ENCODE measurements at regions not wholly inside any gene's neighbourhood (a gene's known extent, or its start where the extent isn't known, plus 50 kb on each side); places are given as distances from the start of the nearest gene placed in this dataset.

DNA sequence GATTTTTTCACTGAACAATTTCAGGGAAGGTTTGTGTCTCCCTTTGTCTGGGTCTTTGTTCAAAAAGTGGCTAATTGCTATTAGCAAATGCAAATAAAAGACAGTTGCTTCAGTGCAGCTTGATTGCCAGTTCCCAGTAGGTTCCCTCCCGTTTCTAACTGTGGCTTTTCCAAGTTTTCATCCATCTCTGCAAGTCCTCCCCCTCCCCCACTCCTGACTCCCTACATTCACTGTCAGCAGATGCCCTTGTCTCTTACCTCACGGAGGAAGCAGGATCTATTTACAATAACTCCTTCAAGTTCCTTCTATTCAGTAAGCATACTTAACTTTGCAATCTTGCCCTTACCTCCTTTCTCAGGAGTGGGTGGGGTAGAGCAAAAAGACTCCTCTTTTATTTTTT lies 55.4 kb upstream of the SCEL start:
- no peaks in the 10 kb centered on the region for H3K4me1 ChIP-seq
- WGBS, 2 donors, result 20 to 50% methylated on average over 2 of the region's 2 CpGs
- H3K27ac ChIP-seq, result no peak overlapping the region
- no peaks in the 10 kb centered on the region for H3K9me3 ChIP-seq
- H3K27me3 ChIP-seq, result no peaks in the 10 kb centered on the region
- no peaks in the 10 kb centered on the region for H3K36me3 ChIP-seq
- TF ChIP-seq POLR2A (IDR thresholded peaks at IDR 0.05), result no peak
- TF ChIP-seq, protein P1, sequence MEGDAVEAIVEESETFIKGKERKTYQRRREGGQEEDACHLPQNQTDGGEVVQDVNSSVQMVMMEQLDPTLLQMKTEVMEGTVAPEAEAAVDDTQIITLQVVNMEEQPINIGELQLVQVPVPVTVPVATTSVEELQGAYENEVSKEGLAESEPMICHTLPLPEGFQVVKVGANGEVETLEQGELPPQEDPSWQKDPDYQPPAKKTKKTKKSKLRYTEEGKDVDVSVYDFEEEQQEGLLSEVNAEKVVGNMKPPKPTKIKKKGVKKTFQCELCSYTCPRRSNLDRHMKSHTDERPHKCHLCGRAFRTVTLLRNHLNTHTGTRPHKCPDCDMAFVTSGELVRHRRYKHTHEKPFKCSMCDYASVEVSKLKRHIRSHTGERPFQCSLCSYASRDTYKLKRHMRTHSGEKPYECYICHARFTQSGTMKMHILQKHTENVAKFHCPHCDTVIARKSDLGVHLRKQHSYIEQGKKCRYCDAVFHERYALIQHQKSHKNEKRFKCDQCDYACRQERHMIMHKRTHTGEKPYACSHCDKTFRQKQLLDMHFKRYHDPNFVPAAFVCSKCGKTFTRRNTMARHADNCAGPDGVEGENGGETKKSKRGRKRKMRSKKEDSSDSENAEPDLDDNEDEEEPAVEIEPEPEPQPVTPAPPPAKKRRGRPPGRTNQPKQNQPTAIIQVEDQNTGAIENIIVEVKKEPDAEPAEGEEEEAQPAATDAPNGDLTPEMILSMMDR (IDR thresholded peaks at IDR 0.05), result no peak
- TF ChIP-seq EP300 (IDR thresholded peaks at IDR 0.05), result no peak
- TF ChIP-seq POLR2AphosphoS5 (IDR thresholded peaks at IDR 0.05), result no peak
- H3K4me3 ChIP-seq, result no peak overlapping the region
- DNase-seq, result no peak
- intact Hi-C loops (cut with DNase I), result no loop called here

- no peak for TF ChIP-seq POLR2A (IDR thresholded peaks at IDR 0.05)
- no peak for TF ChIP-seq EP300 (IDR thresholded peaks at IDR 0.05)
- TF ChIP-seq, protein P1 (IDR thresholded peaks at IDR 0.05), result no peak
- TF ChIP-seq POLR2AphosphoS5 (IDR thresholded peaks at IDR 0.05), result no peak
- Histone ChIP-seq H3K27ac (no peak overlapping the region), H3K27me3 (no peaks in the 10 kb centered on the region), H3K4me1 (no peaks in the 10 kb centered on the region), H3K4me3 (no peak overlapping the region), H3K36me3 (no peaks in the 10 kb centered on the region), H3K9me3 (no peaks in the 10 kb centered on the region)
- no peak for DNase-seq
- 47 to 76% methylated on average over 2 of the region's 2 CpGs for WGBS, 2 donors
- intact Hi-C loops (cut with DNase I), result loop anchor here (5.0 to 10.0 kb wide), 2 partner anchors 152 to 205 kb away; partner anchors contain the start of gene MYCBP2
These were observed 56.2 kb upstream of the SCEL start for GRCh38 chr13:77479326-77479725.

DNA sequence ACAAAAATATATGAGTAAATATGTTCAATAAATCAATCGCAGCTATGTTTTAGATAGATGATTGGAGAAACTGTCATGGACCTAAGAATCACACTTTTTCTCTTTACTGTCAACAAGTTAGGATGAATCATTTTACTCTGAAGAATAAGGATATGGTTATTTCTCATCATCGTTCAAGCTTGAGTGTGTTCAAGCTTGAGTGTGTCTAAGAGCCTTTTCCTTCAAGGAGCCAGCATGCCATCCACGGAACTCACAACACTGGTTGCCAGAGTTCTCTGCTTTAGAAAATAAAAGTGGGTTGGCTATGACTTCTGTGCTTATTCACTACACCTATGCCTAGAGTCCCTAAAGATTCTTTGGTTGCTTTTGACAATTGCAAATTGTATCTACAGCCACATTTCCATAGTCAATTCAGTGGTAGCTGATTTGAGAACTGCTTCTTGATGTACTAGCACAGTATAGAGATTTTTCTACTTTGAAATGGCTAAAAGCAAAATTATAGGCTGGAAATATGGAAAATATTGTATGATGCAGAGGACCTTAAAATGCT lies 58.1 kb upstream of the SCEL start:
- WGBS, 2 donors, result 78 to 85% methylated on average over 3 of the region's 3 CpGs
- no peak overlapping the region for H3K4me3 ChIP-seq

GRCh38 chr13:77476456-77476855 lies 59.0 kb upstream of the SCEL start:
- Histone ChIP-seq H3K4me1 (no peaks in the 10 kb centered on the region), H3K27me3 (no peaks in the 10 kb centered on the region)
- intact Hi-C loops (cut with DNase I), result loop anchor here (5.0 to 10.0 kb wide), 2 partner anchors 149 to 202 kb away; partner anchors contain the start of gene MYCBP2

More for the DNA sequence above, 58.1 kb upstream of the SCEL start:
- intact Hi-C loops (cut with DNase I), result loop anchor here (5.0 to 10.0 kb wide), 2 partner anchors 150 to 203 kb away; partner anchors contain the start of gene MYCBP2
- Histone ChIP-seq H3K36me3 (no peaks in the 10 kb centered on the region), H3K9me3 (no peaks in the 10 kb centered on the region), H3K27me3 (no peaks in the 10 kb centered on the region), H3K27ac (peak overlapping the region in 1 of 4 donors; percentile 26), H3K4me1 (no peaks in the 10 kb centered on the region)
- TF ChIP-seq POLR2A (IDR thresholded peaks at IDR 0.05), result no peak
- TF ChIP-seq EP300 (IDR thresholded peaks at IDR 0.05), result no peak
- TF ChIP-seq, protein P1 (IDR thresholded peaks at IDR 0.05), result no peak
- no peak for TF ChIP-seq POLR2AphosphoS5 (IDR thresholded peaks at IDR 0.05)
- DNase-seq, result no peak

More at GRCh38 chr13:77476456-77476855, 59.0 kb upstream of the SCEL start:
- H3K36me3 ChIP-seq, result no peaks in the 10 kb centered on the region
- no peaks in the 10 kb centered on the region for H3K9me3 ChIP-seq
- no peak overlapping the region for H3K4me3 ChIP-seq
- no peak for DNase-seq
- no peak overlapping the region for H3K27ac ChIP-seq
- TF ChIP-seq POLR2A (IDR thresholded peaks at IDR 0.05) (no peak), POLR2AphosphoS5 (IDR thresholded peaks at IDR 0.05) (no peak), EP300 (IDR thresholded peaks at IDR 0.05) (no peak)
- TF ChIP-seq, protein P1 (IDR thresholded peaks at IDR 0.05), result no peak
